BJ (cell line): ENCODE measurements at regions not wholly inside any gene's neighbourhood (a gene's known extent, or its start where the extent isn't known, plus 50 kb on each side); places are given as distances from the start of the nearest gene placed in this dataset.
"Not testable (repeated sequence)": the region's sequence is repeated elsewhere in the genome, so short reads cannot be mapped to it uniquely, and the experiment has no call there.

Experiments
- CTCF ChIA-PET: fragments of 350-600 bp; formaldehyde crosslinking; extraction: SDS; loops from one replicate; lab custom pipeline; 2021; ENCODE audit warnings: antibody characterized with exemption, inconsistent platforms; lab: Yijun Ruan, JAX
- POLR2A ChIA-PET: fragments of 300-600 bp; sonication (Branson Sonifier 250); formaldehyde crosslinking; extraction: SDS; loops from one replicate; lab custom pipeline; 2021; ENCODE audit warnings: antibody characterized with exemption; lab: Charles Lee
- DNase-seq: peaks from one replicate; pipeline ENCODE4 v3.0.0-alpha.2; 2011; ENCODE audit warnings: low read depth
- H3K27me3 ChIP-seq: 2 replicates; pipeline ENCODE4 v1.6.0; 2011; ENCODE audit warnings: low read length; ENCODE audit not compliant: control insufficient read depth, insufficient read depth
- H3K36me3 ChIP-seq: 2 replicates; pipeline ENCODE4 v1.5.1; 2011; ENCODE audit warnings: low read length; ENCODE audit not compliant: control insufficient read depth, insufficient read depth
- H3K4me3 ChIP-seq: 2 replicates; pipeline ENCODE4 v1.5.1; 2011; ENCODE audit warnings: low read depth, mild to moderate bottlenecking, control low read depth, low read length

DNA sequence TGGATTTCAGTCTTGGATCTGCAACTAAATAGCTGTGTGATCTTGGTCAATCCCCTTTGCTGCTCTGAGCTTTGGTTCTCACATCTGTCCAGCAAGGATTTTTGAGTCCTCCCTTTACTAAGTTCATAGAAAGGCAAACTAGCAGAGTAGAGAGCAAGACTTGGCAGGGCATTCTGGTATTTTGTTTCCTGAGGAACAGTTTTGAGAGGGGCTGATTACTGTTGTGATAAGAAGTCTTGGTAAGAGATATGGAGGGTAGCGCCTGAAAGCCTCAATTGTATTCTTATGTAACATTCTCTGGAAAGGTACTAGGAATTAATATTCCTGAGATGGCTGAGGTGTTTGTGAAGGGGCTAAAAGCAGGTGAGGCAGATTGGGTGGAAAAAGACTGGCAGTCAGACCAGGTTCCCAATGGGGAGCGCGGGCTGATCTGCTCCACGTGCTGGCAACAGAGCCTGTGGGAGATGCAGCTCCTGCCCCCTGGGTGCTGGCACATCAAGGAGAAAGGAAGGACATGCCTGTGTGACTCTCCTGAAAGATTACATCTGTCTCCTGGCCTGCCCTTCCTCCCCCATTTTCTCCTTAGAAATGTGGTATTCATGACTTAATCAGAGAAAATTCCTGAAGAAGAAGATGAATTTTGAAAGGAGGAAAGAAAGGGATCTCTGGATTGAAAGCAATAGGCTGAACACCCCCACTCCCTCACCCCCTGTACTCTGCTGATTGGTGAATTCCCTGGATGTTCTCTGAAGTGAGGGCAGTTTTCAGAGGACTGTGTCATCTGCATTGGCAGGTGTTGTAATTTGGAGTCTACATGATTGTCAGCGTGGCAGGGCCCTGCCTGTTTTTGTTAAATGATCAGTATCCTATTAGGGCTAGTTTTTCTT, 94.0 kb downstream of the SRGAP2 start:
- H3K4me3 ChIP-seq, H3K36me3 ChIP-seq, POLR2A ChIA-PET, H3K27me3 ChIP-seq, DNase-seq, CTCF ChIA-PET: not testable (repeated sequence)

- H3K4me3 ChIP-seq, CTCF ChIA-PET, POLR2A ChIA-PET, H3K27me3 ChIP-seq, H3K36me3 ChIP-seq, DNase-seq: not testable (repeated sequence)
These were observed 94.7 kb downstream of the SRGAP2 start for GRCh38 chr1:206298032-206298392.

DNA sequence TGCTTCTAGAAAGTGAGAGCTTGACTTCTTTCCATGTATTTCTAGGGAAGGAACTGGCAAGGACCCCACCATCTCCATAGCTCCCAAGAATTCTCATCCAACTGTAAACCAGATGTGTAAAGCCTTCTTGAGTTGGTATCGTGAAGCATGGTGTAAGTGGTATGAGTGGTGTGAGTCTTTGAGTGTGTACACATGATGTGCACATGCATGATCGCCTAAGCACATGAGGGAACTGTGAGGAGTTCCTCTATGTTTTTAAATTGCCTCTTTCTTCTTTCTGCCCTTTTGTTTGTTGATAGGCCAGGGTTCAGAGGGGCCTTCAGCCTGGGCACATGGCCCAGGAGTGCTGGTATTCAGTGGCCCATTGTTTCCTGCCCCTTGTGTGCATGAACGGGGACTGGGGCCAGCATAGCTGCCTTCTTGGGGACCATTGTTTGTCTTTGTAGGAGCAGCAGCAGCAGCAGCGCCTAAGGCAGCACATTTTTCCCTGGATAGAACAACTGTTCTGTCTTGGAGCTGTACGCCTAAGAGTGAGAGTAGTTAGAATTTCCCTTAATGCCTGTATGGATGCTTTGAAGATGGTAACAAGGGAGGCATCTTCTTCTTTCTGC, 95.9 kb downstream of the SRGAP2 start:
- H3K36me3 ChIP-seq, CTCF ChIA-PET, DNase-seq, H3K27me3 ChIP-seq, POLR2A ChIA-PET, H3K4me3 ChIP-seq: not testable (repeated sequence)

- POLR2A ChIA-PET, H3K27me3 ChIP-seq, DNase-seq, H3K36me3 ChIP-seq, H3K4me3 ChIP-seq, CTCF ChIA-PET: not testable (repeated sequence)
These were observed 96.6 kb downstream of the SRGAP2 start for GRCh38 chr1:206299942-206300341.

DNA sequence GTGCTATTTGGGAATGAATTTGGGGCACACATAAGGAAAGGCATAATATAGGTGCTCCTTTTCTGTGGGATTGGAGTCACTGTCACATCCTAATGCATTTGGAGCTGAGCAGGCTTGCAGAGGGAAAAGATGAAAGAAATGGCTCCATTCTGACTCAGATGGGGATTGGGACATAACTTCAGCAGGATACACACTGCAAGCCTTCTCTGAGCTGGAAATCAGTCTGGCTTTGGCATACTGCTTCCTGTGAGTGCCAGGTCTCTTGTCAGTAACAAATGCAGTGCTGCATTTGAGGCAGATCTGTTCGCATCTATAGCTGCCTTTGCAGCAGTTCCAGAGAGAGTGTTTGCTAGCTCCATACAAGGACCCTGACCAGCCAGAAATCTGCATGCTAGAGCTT, 98.7 kb downstream of the SRGAP2 start:
- H3K27me3 ChIP-seq, DNase-seq, POLR2A ChIA-PET: not testable (repeated sequence)

DNA sequence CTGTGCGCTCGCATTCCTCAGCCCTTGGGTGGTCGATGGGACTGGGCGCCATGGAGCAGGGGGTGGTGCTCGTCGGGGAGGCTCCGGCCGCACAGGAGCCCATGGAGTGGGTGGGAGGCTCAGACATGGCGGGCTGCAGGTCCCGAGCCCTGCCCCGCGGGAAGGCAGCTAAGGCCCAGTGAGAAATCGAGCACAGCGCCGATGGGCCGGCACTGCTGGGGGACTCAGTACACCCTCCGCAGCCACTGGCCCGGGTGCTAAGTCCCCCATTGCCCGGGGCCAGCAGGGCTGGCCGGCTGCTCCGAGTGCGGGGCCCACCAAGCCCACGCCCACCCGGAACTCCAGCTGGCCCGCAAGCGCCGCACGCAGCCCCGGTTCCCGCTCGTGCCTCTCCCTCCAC, 104.1 kb downstream of the SRGAP2 start:
- DNase-seq, H3K4me3 ChIP-seq, CTCF ChIA-PET, H3K27me3 ChIP-seq, H3K36me3 ChIP-seq, POLR2A ChIA-PET: not testable (repeated sequence)

More for the DNA sequence above, 98.7 kb downstream of the SRGAP2 start:
- CTCF ChIA-PET, H3K36me3 ChIP-seq, H3K4me3 ChIP-seq: not testable (repeated sequence)

GRCh38 chr1:206310948-206311347, 107.6 kb downstream of the SRGAP2 start:
- CTCF ChIA-PET, DNase-seq, H3K27me3 ChIP-seq, H3K36me3 ChIP-seq, POLR2A ChIA-PET, H3K4me3 ChIP-seq: not testable (repeated sequence)

DNA sequence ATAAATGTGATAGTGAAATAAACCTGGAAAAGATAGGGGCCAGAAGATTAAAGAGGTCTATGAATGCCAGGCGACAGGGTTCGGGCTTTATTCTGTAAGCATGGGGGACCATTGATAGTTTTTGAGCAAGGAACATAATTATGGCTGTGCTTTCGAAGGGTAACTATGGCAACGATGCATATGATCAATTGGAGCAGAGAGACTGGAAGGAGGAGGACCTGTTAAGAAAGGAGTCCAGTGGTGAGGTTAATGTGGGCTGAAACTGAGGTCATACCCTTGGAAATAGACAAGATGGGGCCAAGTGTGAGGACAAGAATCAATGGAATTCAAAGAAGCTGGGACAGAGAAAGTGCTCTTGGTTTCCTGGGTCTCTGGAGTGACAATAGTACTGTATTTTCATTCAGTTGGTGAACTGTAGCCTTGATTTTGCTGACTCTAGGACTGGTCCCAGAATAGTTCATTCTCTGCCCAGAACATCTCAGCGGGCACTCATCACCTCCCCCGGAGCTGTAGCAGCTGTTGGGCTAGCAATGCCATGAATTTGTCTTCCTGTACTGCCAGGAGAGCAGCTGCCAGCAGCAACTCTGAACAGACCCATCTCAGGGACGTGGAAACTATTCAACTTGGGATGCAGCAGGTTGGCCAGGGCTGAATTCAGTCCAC, 108.4 kb downstream of the SRGAP2 start:
- H3K27me3 ChIP-seq, H3K4me3 ChIP-seq, DNase-seq, CTCF ChIA-PET, H3K36me3 ChIP-seq, POLR2A ChIA-PET: not testable (repeated sequence)

GRCh38 chr1:206312274-206312665, 108.9 kb downstream of the SRGAP2 start:
- CTCF ChIA-PET, H3K27me3 ChIP-seq, H3K36me3 ChIP-seq, POLR2A ChIA-PET, H3K4me3 ChIP-seq, DNase-seq: not testable (repeated sequence)

DNA sequence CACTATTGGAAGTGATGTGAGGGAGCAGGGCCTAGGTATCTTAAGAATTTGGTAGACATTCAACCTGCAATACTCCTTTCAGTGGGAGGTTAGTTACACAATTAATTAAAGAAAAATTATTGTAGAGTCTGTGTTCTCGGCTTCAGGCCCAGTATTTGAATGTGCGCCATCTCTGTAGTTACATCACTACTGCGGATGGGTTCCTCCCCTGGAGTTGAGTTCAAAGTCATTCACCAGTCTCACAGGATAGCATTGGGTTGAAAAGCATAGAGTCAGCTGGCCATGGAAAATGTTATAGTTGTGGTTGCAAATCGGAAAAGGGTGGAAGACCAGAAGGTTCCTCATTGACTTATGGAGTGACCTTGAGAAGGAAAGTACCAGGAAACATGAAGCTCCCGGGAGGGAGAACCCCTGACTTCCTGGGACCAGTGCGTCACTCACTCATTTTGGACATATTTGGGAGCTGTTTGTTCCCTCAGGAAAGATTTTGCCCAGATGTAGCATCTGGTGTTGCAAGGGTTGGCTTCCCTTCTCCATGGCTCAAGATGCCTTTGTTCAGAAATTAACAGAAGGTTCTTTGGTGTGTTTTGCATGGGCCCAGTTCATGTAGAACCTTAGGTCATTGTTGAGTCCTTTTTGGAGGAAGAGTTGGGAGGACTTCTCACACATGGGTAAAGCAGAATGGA, 111.8 kb downstream of the SRGAP2 start:
- H3K36me3 ChIP-seq, POLR2A ChIA-PET, H3K27me3 ChIP-seq, DNase-seq, CTCF ChIA-PET, H3K4me3 ChIP-seq: not testable (repeated sequence)

- H3K27me3 ChIP-seq, CTCF ChIA-PET, POLR2A ChIA-PET, DNase-seq, H3K4me3 ChIP-seq, H3K36me3 ChIP-seq: not testable (repeated sequence)
These were observed 113.6 kb downstream of the SRGAP2 start for GRCh38 chr1:206316901-206317300.

DNA sequence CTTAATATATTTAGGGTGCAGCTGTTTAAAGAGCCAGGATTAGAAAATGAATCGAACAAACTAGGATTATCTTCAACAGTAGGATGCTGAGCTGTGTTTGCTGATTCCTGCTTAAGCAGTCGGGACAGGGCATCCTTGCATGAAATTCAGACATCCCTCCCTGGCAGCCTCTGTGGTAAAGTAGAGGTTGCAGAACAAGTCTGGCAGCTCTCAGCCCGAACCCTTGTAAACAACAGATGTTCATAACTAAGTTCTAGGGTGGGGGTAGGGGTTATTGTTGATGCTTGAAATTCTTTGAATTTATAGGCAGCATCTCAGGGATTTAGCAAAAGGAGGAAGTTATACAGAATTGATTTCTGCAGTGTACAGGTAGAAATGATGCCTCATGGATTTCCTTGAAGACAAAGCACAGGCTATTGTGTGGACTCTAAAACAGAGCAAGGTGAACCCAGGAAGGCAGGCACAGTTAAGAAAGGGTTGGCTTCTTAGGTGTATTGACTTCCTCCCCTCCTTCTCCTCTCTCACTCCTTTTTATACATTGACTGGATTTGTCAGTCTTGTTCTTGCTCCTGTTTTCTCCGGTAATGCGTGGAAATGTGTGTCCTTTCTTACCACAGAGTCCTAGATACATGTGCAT, 114.7 kb downstream of the SRGAP2 start:
- H3K4me3 ChIP-seq, H3K27me3 ChIP-seq, CTCF ChIA-PET, H3K36me3 ChIP-seq, POLR2A ChIA-PET, DNase-seq: not testable (repeated sequence)
